ENCODE measurements at regions not wholly inside any gene's neighbourhood (a gene's known extent, or its start where the extent isn't known, plus 50 kb on each side); places are given as distances from the start of the nearest gene placed in this dataset.

- no peak for DNase-seq
Observed at GRCh38 chr5:5957737-5958136, 420.6 kb downstream of the MED10 start.

GRCh38 chr5:5954275-5954598, 424.1 kb downstream of the MED10 start:
- no peak for TF ChIP-seq CTCF (IDR thresholded peaks at IDR 0.05)

More at GRCh38 chr5:5957737-5958136, 420.6 kb downstream of the MED10 start:
- Histone ChIP-seq H3K4me1 (no peaks in the 10 kb centered on the region), H3K27me3 (peaks cover 0 to 3% of the 10 kb centered on the region in 2 donors), H3K9me3 (no peaks in the 10 kb centered on the region), H3K4me3 (no peak overlapping the region), H3K27ac (no peak overlapping the region), H3K36me3 (no peaks in the 10 kb centered on the region)
- intact Hi-C loops (cut with DNase I; ENCODE audit: low total_unique reads) = no loop called here
- TF ChIP-seq CTCF (IDR thresholded peaks at IDR 0.05) = no peak

GRCh38 chr5:5953584-5954274, 424.6 kb downstream of the MED10 start:
- Histone ChIP-seq H3K4me1 (no peaks in the 10 kb centered on the region), H3K9me3 (no peaks in the 10 kb centered on the region), H3K4me3 (no peak overlapping the region), H3K36me3 (no peaks in the 10 kb centered on the region), H3K27me3 (peaks cover 0 to 3% of the 10 kb centered on the region in 2 donors), H3K27ac (no peak overlapping the region)
- DNase-seq = no peak
- intact Hi-C loops (cut with DNase I; ENCODE audit: low total_unique reads) = no loop called here
- no peak for TF ChIP-seq CTCF (IDR thresholded peaks at IDR 0.05)

More at GRCh38 chr5:5954275-5954598, 424.1 kb downstream of the MED10 start:
- no peaks in the 10 kb centered on the region for H3K9me3 ChIP-seq
- DNase-seq = no peak
- no peak overlapping the region for H3K27ac ChIP-seq
- H3K27me3 ChIP-seq = peaks cover 0 to 3% of the 10 kb centered on the region in 2 donors
- no peaks in the 10 kb centered on the region for H3K36me3 ChIP-seq
- no peak overlapping the region for H3K4me3 ChIP-seq
- intact Hi-C loops (cut with DNase I; ENCODE audit: low total_unique reads) = no loop called here
- H3K4me1 ChIP-seq = no peaks in the 10 kb centered on the region

DNA sequence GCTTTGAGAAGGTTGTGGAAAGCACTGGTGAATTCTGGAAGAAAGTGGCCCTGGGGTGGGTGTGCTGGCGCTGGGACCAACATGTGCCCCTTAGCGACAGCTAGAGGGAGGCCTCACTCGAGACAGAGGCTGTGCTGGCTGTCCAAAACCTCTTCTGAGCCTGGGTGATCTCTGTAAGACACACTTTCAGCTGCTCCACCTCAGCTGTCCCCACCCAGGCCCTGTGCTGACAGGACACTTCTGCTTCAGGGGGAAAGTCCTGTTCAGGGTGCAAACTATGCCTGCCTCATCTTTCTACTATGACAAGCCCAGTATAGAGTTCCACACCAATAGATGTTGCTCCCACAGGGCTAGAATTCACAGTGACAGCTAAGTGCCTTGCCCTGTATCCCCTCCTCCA, 426.4 kb downstream of the MED10 start:
- H3K36me3 ChIP-seq = no peaks in the 10 kb centered on the region
- DNase-seq = no peak
- no peak for TF ChIP-seq CTCF (IDR thresholded peaks at IDR 0.05)
- intact Hi-C loops (cut with DNase I; ENCODE audit: low total_unique reads) = no loop called here
- peaks cover 0 to 3% of the 10 kb centered on the region in 2 donors for H3K27me3 ChIP-seq
- no peak overlapping the region for H3K4me3 ChIP-seq
- H3K4me1 ChIP-seq = no peaks in the 10 kb centered on the region
- H3K27ac ChIP-seq = no peak overlapping the region
- H3K9me3 ChIP-seq = no peaks in the 10 kb centered on the region

DNA sequence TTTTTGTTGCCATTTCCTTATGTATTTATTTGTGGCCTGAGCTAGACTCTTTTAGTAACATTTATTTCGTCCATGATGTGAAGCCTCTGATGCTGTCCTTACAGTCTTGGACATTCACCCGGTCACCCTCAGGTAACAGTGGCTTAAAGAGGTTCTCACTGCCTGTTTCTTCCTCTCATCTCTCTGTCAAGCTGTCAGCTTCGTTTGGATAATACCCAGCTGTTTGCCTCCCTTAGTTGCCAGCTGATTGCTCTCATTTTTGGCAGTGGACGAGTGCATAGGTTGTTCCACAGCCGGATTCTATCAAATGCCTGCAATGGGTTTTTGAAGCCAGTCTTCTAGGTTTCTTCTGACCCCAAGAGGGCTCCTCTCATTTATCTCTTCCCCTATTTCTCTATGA, 427.7 kb downstream of the MED10 start:
- H3K9me3 ChIP-seq = no peaks in the 10 kb centered on the region
- H3K4me3 ChIP-seq = no peak overlapping the region
- no peaks in the 10 kb centered on the region for H3K27me3 ChIP-seq
- DNase-seq = no peak
- H3K36me3 ChIP-seq = no peaks in the 10 kb centered on the region
- intact Hi-C loops (cut with DNase I; ENCODE audit: low total_unique reads) = no loop called here
- H3K27ac ChIP-seq = no peak overlapping the region
- H3K4me1 ChIP-seq = no peaks in the 10 kb centered on the region
- TF ChIP-seq CTCF (IDR thresholded peaks at IDR 0.05) = no peak

DNA sequence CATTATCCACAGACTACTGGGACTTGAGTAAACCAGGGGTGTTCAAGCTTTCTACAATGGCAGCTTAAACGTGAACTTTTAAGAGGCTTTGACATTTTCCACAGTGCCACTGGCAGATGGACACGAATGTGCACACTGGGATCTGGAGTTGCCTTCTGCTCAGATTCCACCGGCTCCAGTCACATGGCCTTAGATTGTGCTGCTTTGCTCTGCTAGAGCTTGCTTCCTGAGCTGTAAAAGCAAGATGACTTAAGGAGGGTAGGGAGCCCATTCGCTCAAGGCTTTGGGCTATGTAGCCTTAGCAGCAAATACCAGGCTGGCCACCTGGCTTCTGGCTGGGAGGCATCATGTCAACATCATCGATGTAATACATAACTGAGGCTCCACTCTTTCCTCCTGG, 436.9 kb downstream of the MED10 start:
- H3K9me3 ChIP-seq = no peaks in the 10 kb centered on the region
- H3K36me3 ChIP-seq = no peaks in the 10 kb centered on the region

More for the DNA sequence above, 436.9 kb downstream of the MED10 start:
- intact Hi-C loops (cut with DNase I; ENCODE audit: low total_unique reads) = no loop called here
- TF ChIP-seq CTCF (IDR thresholded peaks at IDR 0.05) = no peak
- Histone ChIP-seq H3K27me3 (no peaks in the 10 kb centered on the region), H3K4me1 (no peaks in the 10 kb centered on the region), H3K27ac (no peak overlapping the region), H3K4me3 (no peak overlapping the region)
- DNase-seq = no peak

Measured in tibial artery (tissue), 4 donors.